NCI-H2227 treated with DMSO at 0.1 percent for 48 hours (cell line): ENCODE measurements at regions not wholly inside any gene's neighbourhood (a gene's known extent, or its start where the extent isn't known, plus 50 kb on each side); places are given as distances from the start of the nearest gene placed in this dataset.

ENCODE experiments used
- DNase-seq: peaks from one replicate; lab custom pipeline; 2025; lab: John Stamatoyannopoulos, UW

DNA sequence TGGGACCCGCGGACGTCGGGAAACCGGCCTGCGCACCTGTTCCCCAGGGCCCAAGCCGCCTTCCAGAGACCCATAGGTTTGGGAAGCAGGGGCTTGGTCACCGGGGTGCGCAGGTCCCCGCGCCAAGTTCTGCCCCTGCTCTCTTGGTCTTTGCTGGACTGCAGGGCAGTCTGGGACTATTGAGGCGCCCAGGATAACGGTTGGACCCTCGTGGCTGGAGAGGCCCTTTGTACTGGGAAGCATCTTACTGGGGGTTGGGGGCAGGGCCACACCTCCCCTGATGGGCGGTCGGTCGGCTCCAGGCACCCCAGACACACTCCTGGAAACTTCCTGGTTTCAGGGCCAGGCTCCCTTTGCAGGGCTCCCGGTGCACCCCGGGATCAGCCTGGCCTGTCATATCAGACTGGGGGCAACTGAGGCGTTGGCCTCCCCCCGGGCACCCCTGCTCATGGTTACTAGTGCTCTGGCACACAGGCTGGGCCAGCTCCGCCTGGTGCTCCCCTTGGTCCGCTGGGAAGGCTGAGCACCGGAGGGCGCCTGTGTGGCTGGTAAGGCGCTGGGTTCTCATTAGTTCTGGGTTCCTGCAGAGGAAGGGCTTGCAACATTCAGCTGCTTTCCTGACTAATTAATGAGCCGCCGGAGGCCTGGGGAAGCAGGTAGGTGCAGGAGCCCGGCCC lies 1250.5 kb downstream of the BRD1 start:
- no peak for DNase-seq

DNA sequence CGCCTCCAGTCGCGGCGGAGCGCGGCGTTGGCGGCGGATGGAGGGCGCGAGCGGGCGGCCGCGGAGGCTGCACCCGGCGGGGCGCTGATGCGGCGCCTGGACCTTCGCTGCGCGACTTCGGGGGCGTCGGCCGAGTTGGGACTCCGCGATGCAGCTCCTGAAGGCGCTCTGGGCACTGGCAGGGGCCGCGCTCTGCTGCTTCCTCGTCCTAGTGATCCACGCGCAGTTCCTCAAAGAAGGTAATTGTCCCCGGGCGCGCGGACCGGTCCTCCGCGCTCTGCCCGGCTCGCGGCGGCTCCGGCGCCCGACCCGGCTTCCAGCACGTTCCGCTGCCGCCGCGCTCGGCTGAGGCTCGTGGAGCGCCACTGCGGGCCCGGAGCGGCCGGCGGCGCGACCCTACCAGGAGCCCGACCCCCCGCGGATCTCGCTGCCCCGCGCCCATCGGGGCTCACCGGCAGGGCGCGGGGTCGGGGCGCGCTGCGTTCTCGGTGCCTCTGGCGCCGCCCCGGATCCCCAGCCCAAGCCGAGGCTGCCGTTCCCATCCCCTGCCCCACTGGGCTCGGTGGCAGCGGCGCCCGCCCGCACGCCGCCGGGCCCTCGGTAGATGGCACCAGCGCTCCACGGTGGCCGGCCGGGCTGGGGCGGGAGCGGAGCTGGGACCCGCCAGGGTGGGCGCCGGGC lies 1251.2 kb downstream of the BRD1 start:
- DNase-seq = no peak

DNA sequence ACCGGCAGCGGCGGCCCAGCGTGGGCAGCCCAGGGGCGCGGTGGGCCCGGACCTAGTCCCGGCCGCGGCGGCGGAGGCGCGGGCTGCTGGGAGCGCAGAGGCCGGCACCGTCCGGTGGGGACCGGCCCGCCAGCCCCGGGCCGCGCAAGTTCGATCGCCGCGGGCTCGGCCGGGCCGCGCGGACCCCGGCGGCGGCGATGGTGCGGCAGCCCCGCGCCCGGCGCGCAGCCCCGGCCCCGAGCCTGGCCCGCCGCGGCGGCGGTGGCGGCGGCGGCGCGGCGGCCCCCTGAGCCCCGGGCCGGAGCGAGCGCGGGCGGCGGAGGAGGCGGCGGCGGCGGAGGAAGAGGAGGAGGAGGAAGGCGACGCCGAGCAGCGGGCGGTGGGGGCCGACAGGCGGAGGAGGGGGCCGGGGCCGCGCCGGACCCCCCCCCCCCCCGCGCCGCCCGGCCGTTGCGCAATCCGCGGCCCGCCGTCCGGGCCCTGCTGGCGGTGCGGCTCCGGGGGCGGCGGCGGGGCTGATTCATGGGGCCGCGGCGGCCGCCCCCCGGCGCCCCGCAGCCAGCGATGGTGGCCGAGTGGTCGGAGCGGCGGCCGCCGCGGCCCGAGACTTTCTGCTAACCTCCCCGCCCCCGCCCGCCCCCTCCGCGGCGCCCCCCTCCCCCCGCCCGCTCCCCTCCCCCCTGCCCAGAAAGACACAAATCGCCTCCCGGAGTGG lies 1251.9 kb downstream of the BRD1 start:
- no peak for DNase-seq

DNA sequence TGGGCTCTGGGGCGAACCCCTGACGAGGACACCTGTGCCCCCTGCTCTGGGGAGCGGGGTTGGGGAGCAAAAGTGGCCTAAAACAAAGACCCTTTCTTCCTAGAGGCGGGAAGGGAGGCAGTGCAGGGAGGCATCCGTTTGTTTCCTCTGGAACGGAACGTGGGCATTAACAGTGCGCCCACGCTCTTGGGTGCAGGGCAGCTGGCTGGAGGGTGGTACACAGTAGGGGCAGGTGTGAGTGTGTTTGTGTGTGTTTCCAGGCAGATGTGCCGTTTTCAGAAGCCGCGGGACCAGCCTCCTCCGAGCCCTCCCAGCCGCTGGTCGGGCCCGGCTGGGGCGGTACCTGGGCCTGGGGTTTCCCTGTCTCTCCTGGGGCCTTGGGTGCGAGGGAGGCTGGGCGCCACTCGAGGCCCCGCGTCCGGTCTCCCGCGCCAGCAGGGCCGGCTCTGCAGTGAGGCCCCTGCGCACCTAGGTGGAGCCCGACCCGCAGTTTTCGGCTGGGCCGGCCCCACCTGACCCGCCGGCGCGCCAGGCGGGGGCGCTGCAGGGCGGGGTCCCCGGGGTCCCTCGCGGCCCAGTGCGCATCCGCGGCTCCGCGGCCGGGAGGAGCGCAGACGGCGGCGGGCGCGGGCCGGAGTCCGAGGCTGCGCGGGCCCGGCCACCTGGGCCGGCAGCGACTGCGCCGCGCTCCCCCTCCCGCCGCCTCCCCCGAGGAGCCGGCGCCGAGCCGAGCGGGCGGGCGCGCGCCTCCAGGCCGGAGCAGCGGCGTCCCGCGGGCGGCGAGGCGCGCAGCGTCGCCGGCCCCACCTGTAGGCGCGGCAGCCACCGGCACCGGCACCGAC lies 1252.7 kb downstream of the BRD1 start:
- no peak for DNase-seq

DNA sequence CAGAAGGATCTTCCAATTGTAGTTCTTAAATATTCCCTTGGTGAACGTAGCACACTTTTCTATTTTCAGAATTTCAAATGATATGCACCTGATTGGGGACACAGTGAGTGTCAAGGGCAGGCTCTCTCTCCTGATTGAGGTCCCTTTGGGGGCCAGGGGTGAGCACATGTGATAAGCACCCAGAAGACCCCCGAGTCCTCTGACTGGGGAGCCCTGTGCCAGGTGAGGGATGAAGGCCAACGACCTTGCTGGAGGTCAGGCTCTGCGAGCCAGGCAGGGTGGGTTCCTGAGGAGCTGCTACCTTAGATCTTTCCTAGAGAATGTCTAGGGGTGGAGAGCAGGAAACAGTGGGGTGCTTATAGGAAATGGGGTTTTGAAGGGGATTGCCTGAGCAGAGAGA lies 1253.9 kb downstream of the BRD1 start:
- DNase-seq = no peak

DNA sequence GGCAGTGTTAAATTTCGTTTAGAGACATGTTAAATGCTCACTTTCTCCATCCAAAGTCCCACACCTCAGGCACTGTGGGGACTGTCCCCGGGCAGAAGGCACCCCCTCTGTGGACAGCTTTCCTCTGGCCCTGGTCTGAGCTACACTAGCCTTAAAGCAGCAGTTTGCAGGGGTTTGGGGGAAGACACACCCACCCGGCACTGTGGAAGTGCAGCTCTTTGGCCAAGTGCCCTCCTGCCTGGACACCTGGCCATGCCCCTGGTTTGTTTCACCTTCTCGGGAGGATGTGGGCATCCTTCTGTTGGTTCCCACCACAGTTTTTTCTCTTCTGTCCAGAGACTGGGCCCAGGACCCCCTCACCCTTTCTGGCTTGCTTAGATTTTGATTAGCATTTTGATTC lies 1254.7 kb downstream of the BRD1 start:
- no peak for DNase-seq

DNA sequence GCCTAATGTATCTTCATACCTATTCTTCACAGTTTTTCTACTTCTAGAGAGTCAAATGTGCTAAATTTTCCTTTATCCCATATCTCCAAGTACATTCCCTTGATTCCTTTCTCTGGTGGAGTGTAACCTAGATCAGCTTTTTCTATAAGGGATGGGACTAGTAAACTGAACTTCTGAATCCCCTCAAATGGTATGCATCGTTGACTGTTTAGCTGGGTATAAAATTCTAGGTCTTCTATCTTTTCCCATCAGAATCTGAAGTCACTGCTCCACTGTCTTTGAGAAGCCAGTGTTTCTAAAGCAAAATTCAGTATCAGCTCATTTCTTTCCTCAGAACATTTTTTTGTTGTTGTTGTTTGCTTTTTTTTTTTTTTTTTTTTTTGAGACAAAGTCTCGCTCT lies 1256.8 kb downstream of the BRD1 start:
- no peak for DNase-seq

DNA sequence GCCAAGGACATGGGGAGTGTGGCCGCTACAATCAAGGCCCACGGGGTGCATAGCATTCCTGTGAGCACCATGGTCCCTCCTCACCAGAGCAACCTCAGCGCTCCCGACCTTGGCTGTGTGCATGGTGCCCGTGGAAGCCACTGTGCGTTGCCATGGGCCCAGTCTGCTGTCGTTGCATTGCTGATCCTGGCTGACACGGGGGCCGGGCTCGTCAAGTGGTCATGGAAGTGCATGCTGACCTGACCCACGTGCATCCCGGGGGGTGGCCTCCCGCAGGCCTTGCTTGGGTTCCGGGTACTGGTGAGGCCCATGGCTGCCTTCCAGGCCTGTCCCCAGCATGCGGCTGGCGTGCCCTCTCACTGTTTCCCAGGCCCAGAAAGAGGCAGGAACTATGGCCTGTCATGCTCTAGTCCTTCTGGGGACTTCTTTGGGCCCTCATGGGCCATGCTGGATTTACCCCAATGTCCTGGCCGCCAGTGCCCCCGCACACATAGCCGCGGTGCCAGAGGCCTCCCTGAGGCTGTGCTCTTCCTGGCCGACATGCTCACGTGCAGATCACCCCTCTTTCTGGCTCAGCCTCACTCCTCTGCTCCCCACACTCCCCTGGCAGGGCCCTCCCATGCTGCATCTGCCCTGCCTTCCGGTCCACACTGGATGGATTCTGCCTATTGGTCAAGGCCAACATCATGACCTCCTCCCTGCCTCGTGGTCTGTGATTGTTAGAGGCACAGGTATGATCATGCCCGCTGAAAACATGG lies 1258.0 kb downstream of the BRD1 start:
- no peak for DNase-seq

DNA sequence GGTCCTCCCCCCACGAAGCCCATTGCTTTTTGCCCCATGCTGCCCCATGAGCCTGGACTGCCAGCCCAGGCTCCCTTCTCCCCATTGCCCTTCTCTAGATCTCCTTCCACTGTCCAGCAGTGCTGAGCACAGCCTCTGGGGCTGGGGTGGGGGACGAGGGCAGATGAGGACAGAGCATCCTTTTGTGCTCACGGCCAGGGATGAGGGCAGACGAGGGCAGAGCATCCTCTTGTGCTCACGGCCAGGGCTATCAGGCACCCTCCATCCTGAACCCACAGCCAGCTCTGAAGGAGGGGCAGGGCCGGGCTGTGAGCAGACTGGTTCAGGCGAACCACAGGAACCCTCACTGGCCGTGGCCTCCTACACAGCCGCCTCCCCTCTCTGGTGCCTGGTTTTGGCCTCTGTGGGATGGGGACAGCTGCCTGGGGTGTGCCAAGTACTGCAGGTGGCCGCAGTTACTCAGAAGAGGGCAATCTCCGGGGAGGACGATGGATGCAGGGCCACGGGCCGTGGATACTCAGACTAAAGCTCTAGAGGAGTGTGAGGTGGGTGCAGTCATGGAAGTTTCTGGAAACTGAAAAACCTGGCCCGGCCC lies 1258.8 kb downstream of the BRD1 start:
- no peak for DNase-seq

DNA sequence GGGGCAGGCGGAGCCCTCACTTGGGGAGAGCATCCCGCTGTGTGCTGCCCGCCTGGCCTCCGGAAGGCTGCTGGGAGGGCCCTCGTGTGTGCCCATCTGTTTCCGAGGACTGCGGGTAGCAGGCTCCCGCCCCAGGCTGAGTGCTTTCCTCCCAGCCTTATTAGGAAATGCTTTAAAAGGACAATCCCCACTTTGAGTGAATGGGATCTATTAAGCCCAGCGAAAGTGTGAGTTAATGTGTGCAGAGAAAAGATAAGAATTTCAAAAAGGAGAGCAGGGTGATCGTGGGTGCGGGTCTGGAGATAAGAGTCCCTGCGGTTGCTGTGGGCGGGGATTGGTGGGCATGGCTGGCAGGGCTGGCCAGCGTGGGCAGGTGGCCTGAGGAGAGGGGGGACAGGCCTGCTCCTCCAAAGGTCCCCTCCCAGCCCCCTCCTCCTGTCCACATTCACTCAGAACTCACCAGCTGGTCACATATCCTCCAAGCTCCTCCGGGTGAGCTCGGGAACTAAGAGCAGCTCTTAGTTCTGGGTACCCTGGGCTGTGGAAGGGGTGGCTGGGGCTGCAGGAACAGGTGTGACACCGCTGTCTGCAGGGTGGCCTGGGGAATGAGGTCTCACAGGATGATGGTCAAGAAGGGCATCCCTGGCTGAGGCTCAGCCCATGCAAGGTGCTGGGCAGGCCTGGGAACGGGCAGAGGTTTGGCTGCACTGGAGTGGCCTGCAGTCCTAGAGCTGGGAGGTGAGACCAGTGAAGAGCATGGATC lies 1260.3 kb downstream of the BRD1 start:
- no peak for DNase-seq

DNA sequence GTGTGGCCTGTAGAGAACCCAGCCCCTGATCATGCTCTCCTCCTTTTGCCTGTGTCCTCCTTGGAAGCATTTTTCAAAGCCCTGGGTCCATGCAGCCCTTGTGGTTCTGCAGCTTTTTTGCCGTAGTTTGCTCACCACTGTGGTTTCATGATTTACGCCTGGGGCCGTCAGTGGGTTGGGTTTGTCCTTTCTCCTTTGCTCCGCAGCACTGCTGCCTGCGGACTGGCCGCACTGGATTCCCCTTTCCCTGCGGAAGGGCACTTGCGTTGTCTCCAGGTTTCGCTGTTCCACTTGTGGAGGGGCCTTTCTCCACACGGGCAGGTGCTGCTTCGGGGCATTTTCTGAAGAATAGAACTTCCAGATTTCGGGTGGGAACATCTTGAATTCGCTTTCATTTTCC lies 1260.9 kb downstream of the BRD1 start:
- DNase-seq = no peak

DNA sequence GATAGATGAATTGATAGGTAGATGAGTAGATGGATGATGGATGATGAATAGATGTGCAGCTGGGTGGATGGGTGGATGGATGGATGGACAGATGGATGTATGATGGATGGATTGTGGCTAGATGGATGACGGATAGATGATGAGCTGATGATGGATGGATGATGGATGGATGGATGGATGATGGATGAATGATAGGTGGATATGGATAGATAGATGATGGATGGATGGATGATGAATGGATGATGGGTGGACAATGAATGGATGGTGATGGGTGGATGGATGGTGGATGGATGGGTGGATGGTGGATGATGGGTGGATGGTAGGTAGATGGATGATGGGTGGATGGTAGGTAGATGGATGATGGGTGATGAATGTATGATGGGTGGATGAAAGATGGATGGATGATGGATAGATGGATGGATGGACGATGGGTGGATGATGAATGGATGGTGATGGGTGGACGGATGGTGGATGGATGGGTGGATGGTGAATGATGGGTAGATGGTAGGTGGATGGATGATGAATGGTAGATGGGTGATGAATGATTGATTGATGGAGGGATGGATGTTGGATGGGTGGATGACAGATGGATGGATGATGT lies 1261.7 kb downstream of the BRD1 start:
- DNase-seq = no peak

DNA sequence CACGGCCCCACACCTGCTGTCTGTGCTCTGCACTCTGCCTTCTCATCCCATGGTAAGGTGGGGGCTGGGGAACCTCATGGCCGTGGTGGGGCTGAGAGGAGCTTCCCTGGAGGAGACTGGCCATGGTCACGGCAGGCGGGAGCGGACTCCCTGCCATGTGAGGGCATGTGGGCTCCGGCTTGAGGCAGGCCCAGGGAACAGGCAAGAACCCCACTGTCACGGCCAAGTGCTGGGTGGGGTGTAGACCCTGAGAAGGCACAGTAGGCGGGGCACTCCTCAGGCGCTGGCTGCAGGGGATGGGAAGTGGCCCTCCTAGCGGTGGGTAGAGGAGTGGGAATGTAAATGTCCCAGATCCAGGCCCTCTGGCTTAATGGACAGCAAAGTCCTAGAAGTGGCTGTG lies 1262.7 kb downstream of the BRD1 start:
- DNase-seq = no peak

DNA sequence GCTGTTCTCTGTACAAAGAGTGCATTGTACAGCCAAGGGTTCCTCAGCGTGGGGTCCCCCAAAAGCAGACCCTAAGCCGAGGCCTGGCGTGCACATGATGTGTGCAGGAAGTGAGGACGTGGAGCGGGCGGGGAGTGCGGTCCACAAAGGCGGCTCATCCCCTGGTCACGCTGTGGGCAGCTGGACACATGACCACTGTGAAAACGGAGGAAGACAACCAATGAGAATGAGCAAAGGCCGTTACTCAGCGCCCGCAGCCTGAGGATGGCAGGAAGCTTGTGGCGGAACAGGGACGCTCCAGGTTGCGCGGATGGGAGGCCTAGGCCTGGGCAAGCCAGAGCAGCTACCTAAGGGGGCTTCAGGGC lies 1263.7 kb downstream of the BRD1 start:
- no peak for DNase-seq

DNA sequence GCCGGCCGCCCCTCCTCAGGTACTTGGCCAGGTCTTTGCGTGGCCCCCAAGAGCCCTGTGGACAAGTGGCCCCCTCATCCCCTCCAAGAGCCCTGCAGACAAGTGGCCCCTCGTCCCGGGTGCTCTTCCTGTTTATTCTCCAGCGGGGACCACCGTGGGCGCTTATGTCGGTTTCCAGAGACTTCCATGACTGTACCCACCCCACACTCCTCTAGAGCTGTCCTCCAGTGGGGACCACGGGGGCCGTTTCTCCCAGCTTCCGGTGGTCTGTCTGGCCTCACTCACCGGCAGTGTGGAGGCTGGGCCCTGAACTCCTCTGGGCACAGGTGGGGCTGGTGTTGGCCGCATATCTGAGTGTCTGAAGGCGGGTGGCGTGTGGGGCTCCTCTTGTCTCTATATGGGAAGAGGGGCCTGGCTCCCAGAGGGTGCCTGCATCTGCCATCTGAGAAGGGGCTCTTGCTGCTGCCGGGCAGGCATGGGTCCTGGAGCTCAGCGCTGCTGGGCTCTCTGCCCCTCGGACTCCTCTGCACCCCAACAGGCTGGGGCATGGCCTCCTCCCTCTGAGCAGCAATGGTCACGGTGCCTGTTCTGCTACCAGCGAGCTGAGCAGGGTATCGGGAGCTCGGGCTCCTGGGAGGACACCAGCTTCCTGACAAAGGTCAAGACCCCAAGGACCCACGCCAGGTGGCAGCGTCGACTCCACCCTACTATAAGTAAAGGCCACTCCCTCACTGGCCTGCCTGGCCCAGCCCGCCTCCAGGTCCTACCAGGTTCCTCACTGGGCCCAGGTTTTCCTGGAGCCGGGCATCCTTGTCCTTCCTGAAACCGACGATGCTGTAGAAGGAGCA lies 1264.3 kb downstream of the BRD1 start:
- DNase-seq = no peak

DNA sequence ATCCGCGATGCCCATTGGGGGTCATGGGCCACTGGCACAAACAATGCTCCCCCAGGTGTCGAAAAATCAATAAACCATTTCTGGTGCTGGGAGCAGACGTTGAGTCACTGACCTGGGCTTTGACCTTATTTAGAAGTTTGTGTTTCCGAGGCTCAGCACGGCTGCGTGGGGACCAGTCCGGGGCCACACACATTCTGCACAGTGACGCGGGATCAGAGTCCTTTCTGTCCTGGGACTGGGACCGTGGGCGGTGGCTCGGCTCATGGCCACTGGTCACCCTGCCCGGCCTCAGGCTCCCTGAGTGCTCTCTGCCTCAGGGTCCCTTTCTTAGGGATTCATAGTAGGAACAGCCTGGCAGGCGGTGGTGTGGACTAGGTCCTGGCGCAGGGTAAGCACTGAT lies 1266.0 kb downstream of the BRD1 start:
- DNase-seq = no peak

DNA sequence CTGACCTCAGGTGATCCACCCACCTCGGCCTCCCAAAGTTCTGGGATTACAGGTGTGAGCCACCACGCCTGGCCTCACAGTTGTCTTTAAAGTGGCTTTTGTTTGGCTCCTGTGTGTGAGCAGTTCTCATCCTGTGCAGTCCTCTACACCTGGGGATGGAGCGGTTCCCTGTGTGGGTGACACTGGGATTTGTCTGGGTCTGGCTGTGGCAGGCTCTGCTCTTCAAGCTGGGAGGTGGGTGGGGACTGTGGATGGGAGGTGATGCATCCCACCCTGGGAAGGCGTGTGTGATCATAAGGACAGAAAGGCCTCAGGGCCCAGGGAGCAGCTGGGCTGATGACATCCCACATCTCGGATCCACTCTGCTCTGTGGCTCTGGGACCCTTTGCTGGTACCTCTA lies 1266.8 kb downstream of the BRD1 start:
- no peak for DNase-seq

DNA sequence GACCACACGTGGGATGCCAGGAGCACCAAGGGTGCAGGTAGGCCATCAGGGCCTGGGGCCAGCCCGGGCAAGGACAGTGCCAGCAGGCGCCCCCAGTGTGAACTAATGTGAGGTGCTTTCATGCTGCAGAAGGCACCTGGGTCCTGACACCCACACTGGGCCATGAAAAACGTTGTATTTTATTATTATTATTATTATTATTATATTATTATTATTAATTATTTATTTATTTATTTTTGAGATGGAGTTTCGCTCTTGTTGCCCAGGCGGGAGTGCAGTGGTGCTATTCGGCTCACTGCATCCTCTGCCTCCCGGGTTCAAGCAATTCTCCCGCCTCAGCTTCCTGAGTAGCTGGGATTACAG lies 1267.3 kb downstream of the BRD1 start:
- DNase-seq = no peak

DNA sequence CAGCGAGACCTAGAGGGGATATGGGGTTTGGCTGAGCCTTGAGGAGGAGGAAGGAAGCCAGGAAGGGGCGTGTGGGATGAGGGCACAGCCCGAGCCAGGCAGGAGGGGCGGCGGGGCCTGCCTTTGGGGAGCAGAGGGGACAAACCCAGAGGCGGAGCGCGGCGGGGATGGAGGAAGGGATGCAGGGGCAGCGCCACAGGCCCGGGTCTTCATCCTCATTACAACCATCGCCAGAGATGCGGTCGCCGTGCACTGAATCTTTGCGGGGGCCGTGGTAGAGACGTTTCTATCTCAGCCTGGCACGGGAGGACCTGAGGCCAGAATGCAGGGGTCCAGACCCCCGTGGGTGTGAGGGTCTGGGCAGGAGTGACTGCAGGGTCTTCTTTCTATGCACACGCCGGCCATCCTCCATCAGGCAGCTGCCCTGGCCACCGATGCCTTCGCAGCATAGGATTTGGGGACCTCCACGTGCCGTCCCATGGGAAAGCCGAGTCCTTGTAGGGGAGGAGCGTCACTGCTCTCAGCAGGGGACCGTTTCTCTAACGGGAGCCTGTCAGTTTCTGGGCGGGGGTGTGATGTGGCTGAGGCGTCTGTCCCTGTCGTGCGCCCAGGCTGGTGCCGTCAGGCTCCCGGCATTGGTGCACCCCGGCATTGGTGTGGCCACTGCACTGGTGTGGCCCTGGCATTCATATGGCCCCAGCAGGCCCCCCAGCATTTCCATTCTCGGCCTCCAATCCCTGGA lies 1267.9 kb downstream of the BRD1 start:
- no peak for DNase-seq
